Breast epithelium (tissue), 3 donors: ENCODE measurements at regions not wholly inside any gene's neighbourhood (a gene's known extent, or its start where the extent isn't known, plus 50 kb on each side); places are given as distances from the start of the nearest gene placed in this dataset.

ENCODE experiments used
- POLR2AphosphoS5 ChIP-seq, 3 donors: sonication (generic); formaldehyde crosslinking; IDR thresholded peaks; one replicate each; pipeline ENCODE4 v1.6.1; 2017; ENCODE audit warnings: antibody characterized with exemption in 3 of 3
- TF ChIP-seq, protein P1 (sequence below), 3 donors: fragments of 450-650 bp; IDR thresholded peaks; one replicate each; pipeline ENCODE4 v1.5.1; 2016 to 2017; ENCODE audit warnings: antibody characterized with exemption in 3 of 3, mild to moderate bottlenecking in 3 of 3, moderate library complexity in 3 of 3

DNA sequence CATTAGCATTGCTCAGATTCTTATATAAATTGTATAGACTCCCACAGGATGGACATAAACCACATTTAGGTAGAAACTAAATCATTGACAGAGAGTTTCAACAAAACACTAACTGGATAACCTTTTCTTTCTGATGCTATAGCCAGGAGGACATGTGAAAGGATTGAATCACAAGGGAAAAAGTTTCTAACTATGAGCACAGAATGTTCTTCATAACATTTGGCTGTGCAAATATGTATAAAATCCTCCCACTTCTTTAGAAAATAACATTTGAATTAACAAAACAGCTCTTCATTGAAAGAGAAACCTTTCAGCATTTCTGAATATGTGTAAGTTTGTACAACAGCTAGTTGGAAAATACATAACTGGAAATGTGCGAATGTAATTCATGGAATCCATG, 167.3 kb downstream of the TBX15 start:
- TF ChIP-seq POLR2AphosphoS5 (IDR thresholded peaks at IDR 0.05): no peak
- TF ChIP-seq, protein P1, sequence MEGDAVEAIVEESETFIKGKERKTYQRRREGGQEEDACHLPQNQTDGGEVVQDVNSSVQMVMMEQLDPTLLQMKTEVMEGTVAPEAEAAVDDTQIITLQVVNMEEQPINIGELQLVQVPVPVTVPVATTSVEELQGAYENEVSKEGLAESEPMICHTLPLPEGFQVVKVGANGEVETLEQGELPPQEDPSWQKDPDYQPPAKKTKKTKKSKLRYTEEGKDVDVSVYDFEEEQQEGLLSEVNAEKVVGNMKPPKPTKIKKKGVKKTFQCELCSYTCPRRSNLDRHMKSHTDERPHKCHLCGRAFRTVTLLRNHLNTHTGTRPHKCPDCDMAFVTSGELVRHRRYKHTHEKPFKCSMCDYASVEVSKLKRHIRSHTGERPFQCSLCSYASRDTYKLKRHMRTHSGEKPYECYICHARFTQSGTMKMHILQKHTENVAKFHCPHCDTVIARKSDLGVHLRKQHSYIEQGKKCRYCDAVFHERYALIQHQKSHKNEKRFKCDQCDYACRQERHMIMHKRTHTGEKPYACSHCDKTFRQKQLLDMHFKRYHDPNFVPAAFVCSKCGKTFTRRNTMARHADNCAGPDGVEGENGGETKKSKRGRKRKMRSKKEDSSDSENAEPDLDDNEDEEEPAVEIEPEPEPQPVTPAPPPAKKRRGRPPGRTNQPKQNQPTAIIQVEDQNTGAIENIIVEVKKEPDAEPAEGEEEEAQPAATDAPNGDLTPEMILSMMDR (IDR thresholded peaks at IDR 0.05): no peak
